ENCODE measurements at regions not wholly inside any gene's neighbourhood (a gene's known extent, or its start where the extent isn't known, plus 50 kb on each side); places are given as distances from the start of the nearest gene placed in this dataset.

- H3K4me3 ChIP-seq (ENCODE audit: low read length) = no peak overlapping the region
- no peak for DNase-seq (ENCODE audit: low read depth)
- no peak for TF ChIP-seq CTCF (conservative IDR thresholded peaks at IDR 0.05; ENCODE audit: low read length)
These were observed 311.5 kb upstream of the DCBLD2 start for GRCh38 chr3:99212969-99213368.

- H3K4me3 ChIP-seq (ENCODE audit: low read length) = no peak overlapping the region
- DNase-seq (ENCODE audit: low read depth) = no peak
- no peak for TF ChIP-seq CTCF (conservative IDR thresholded peaks at IDR 0.05; ENCODE audit: low read length)
These were observed 309.8 kb upstream of the DCBLD2 start for GRCh38 chr3:99211309-99211708.

GRCh38 chr3:99199021-99199420 is 297.5 kb upstream of the DCBLD2 start:
- no peak for TF ChIP-seq CTCF (conservative IDR thresholded peaks at IDR 0.05; ENCODE audit: low read length)
- DNase-seq (ENCODE audit: low read depth) = no peak
- H3K4me3 ChIP-seq (ENCODE audit: low read length) = no peak overlapping the region

GRCh38 chr3:99191186-99191585 is 289.7 kb upstream of the DCBLD2 start:
- no peak overlapping the region for H3K4me3 ChIP-seq (ENCODE audit: low read length)
- no peak for TF ChIP-seq CTCF (conservative IDR thresholded peaks at IDR 0.05; ENCODE audit: low read length)
- no peak for DNase-seq (ENCODE audit: low read depth)

GRCh38 chr3:99188936-99189335 is 287.4 kb upstream of the DCBLD2 start:
- DNase-seq (ENCODE audit: low read depth) = no peak
- no peak overlapping the region for H3K4me3 ChIP-seq (ENCODE audit: low read length)
- TF ChIP-seq CTCF (conservative IDR thresholded peaks at IDR 0.05; ENCODE audit: low read length) = no peak

GRCh38 chr3:99186016-99186415 is 284.5 kb upstream of the DCBLD2 start:
- no peak for TF ChIP-seq CTCF (conservative IDR thresholded peaks at IDR 0.05; ENCODE audit: low read length)
- H3K4me3 ChIP-seq (ENCODE audit: low read length) = no peak overlapping the region
- no peak for DNase-seq (ENCODE audit: low read depth)

- no peak overlapping the region for H3K4me3 ChIP-seq (ENCODE audit: low read length)
- TF ChIP-seq CTCF (conservative IDR thresholded peaks at IDR 0.05; ENCODE audit: low read length) = no peak
- DNase-seq (ENCODE audit: low read depth) = no peak
These were observed 274.9 kb upstream of the DCBLD2 start for GRCh38 chr3:99176169-99176964.

All from AG10803 (cell line).